ENCODE measurements at regions not wholly inside any gene's neighbourhood (a gene's known extent, or its start where the extent isn't known, plus 50 kb on each side); places are given as distances from the start of the nearest gene placed in this dataset.

GRCh38 chr12:24109381-24110039 is 160.0 kb upstream of the SOX5 start:
- Histone ChIP-seq H4K20me1 (ENCODE audit: insufficient read depth) (no peaks in the 10 kb centered on the region), H3K4me2 (ENCODE audit: low read length) (no peak overlapping the region), H2AFZ (ENCODE audit: low read depth, low read length) (no peak overlapping the region), H3K27ac (ENCODE audit: low read length) (no peak overlapping the region), H3K9me2 (ENCODE audit: insufficient read depth, low read length) (no peaks in the 10 kb centered on the region), H3K9ac (ENCODE audit: low read length) (no peak overlapping the region), H3F3A (ENCODE audit: insufficient read depth, low read length, poor library complexity, severe bottlenecking) (no peaks in the 10 kb centered on the region), H3K27me3 (ENCODE audit: insufficient read depth, low read depth, low read length) (no peaks in the 10 kb centered on the region), H3K36me3 (ENCODE audit: insufficient read depth, low read length) (no peaks in the 10 kb centered on the region), H3K9me3 (ENCODE audit: low read length) (no peaks in the 10 kb centered on the region), H3K4me3 (ENCODE audit: low read length) (no peak overlapping the region), H3K79me2 (replicated peaks; ENCODE audit: insufficient read depth, low read length) (no peaks in the 10 kb centered on the region)
- TF ChIP-seq EZH2 (IDR thresholded peaks at IDR 0.05; ENCODE audit: borderline replicate concordance, insufficient read depth, low read length, poor library complexity, severe bottlenecking) (no peak), TAF1 (IDR thresholded peaks at IDR 0.05; ENCODE audit: low read depth) (no peak), REST (IDR thresholded peaks at IDR 0.05; ENCODE audit: borderline replicate concordance) (no peak), SMC3 (conservative IDR thresholded peaks at IDR 0.05; ENCODE audit: poor library complexity) (peak; percentile 70), MXI1 (conservative IDR thresholded peaks at IDR 0.05; ENCODE audit: poor library complexity, severe bottlenecking) (no peak), CTCF (IDR thresholded peaks at IDR 0.05; ENCODE audit: poor library complexity, severe bottlenecking) (peak; percentile 68), RAD21 (conservative IDR thresholded peaks at IDR 0.05) (peak; percentile 70), EP300 (conservative IDR thresholded peaks at IDR 0.05; ENCODE audit: poor library complexity, severe bottlenecking) (no peak), POLR2AphosphoS5 (IDR thresholded peaks at IDR 0.05) (no peak)

GRCh38 chr12:24102676-24103075 is 153.2 kb upstream of the SOX5 start:
- Histone ChIP-seq H3F3A (ENCODE audit: insufficient read depth, low read length, poor library complexity, severe bottlenecking) (no peaks in the 10 kb centered on the region), H3K9me3 (ENCODE audit: low read length) (peaks cover under 1% of the 10 kb centered on the region), H3K36me3 (ENCODE audit: insufficient read depth, low read length) (no peaks in the 10 kb centered on the region), H3K9me2 (ENCODE audit: insufficient read depth, low read length) (no peaks in the 10 kb centered on the region), H3K27me3 (ENCODE audit: insufficient read depth, low read depth, low read length) (no peaks in the 10 kb centered on the region), H2AFZ (ENCODE audit: low read depth, low read length) (no peak overlapping the region), H3K79me2 (replicated peaks; ENCODE audit: insufficient read depth, low read length) (no peaks in the 10 kb centered on the region), H4K20me1 (ENCODE audit: insufficient read depth) (no peaks in the 10 kb centered on the region), H3K27ac (ENCODE audit: low read length) (no peak overlapping the region), H3K4me3 (ENCODE audit: low read length) (no peak overlapping the region), H3K9ac (ENCODE audit: low read length) (no peak overlapping the region), H3K4me2 (ENCODE audit: low read length) (no peak overlapping the region)
- TF ChIP-seq SMC3 (conservative IDR thresholded peaks at IDR 0.05; ENCODE audit: poor library complexity) (no peak), MXI1 (conservative IDR thresholded peaks at IDR 0.05; ENCODE audit: poor library complexity, severe bottlenecking) (no peak), EP300 (conservative IDR thresholded peaks at IDR 0.05; ENCODE audit: poor library complexity, severe bottlenecking) (no peak)
